SK-N-MC (cell line): ENCODE measurements at regions not wholly inside any gene's neighbourhood (a gene's known extent, or its start where the extent isn't known, plus 50 kb on each side); places are given as distances from the start of the nearest gene placed in this dataset.

Experiments used
- EZH2 ChIP-seq: fragments of 200-600 bp; sonication (generic); IDR thresholded peaks from one replicate; pipeline ENCODE4 v1.6.1; 2017; ENCODE audit warnings: antibody characterized with exemption
- FOXP2 ChIP-seq: optimal IDR thresholded peaks from 2 replicates; pipeline ENCODE3; 2011; ENCODE audit warnings: mild to moderate bottlenecking, moderate library complexity; ENCODE audit not compliant: insufficient read depth; ENCODE audit errors: extremely low read length, control extremely low read depth
- POLR2AphosphoS5 ChIP-seq: IDR thresholded peaks from 2 replicates; pipeline ENCODE4 v1.6.1; 2012; ENCODE audit warnings: mild to moderate bottlenecking, low read depth, low read length, borderline replicate concordance

GRCh38 chr2:195600778-195601177 lies 56.2 kb upstream of the SLC39A10 start:
- TF ChIP-seq EZH2 (no peak), POLR2AphosphoS5 (no peak), FOXP2 (no peak)
